ENCODE measurements at regions not wholly inside any gene's neighbourhood (a gene's known extent, or its start where the extent isn't known, plus 50 kb on each side); places are given as distances from the start of the nearest gene placed in this dataset.

- Histone ChIP-seq H3K9ac (ENCODE audit: low read length) (no peak overlapping the region), H4K20me1 (ENCODE audit: insufficient read depth) (no peaks in the 10 kb centered on the region), H2AFZ (ENCODE audit: low read depth, low read length, poor library complexity, severe bottlenecking) (no peak overlapping the region), H3K36me3 (ENCODE audit: control insufficient read depth in 1 of 2, insufficient read depth in 2 of 2, low read length in 2 of 2) (no peaks in the 10 kb centered on the region), H3K9me3 (ENCODE audit: control insufficient read depth in 1 of 2, insufficient read depth in 1 of 2, low read depth in 1 of 2, low read length in 2 of 2) (no peaks in the 10 kb centered on the region), H3K9me2 (ENCODE audit: insufficient read depth) (no peaks in the 10 kb centered on the region), H3K79me2 (ENCODE audit: insufficient read depth, low read length) (no peaks in the 10 kb centered on the region), H3K4me1 (ENCODE audit: control insufficient read depth in 1 of 2, insufficient read depth in 2 of 2, low read length in 2 of 2) (no peaks in the 10 kb centered on the region), H3K27me3 (ENCODE audit: insufficient read depth, low read length) (no peaks in the 10 kb centered on the region), H3K27ac (ENCODE audit: low read depth, low read length) (no peak overlapping the region), H3K4me3 (replicated peaks in 1 of 2; ENCODE audit: low read depth in 1 of 2, low read length in 2 of 2) (no peak overlapping the region), H3K4me2 (ENCODE audit: low read length) (no peak overlapping the region)
- no peak for TF ChIP-seq TCF7L2 (IDR thresholded peaks at IDR 0.05; ENCODE audit: borderline replicate concordance, extremely low read depth, insufficient read depth, insufficient read length)
- TF ChIP-seq ZFX (IDR thresholded peaks at IDR 0.05): no peak
- TF ChIP-seq POLR2A (IDR thresholded peaks at IDR 0.05; ENCODE audit: borderline replicate concordance, extremely low read depth, insufficient read depth, insufficient read length): no peak
- TF ChIP-seq MAX (IDR thresholded peaks at IDR 0.05): no peak
- TF ChIP-seq EZH2 (IDR thresholded peaks at IDR 0.05): no peak
- TF ChIP-seq SIN3A (IDR thresholded peaks at IDR 0.05; ENCODE audit: low read depth): no peak
- no peak for DNase-seq (ENCODE audit: low read depth, low spot score)
- ChIA-PET RAD21 (ENCODE audit: low non-redundant PET in 1 of 2, low total read pairs in 2 of 2, uncharacterized antibody in 2 of 2, unreplicated experiment in 2 of 2) (no interaction called here), CTCF (no interaction called here), POLR2A (no interaction called here)
- no peak for ATAC-seq
- intact Hi-C loops (cut with micrococcal nuclease): no loop called here
- no TSS peak for BruUV-seq (replicated peaks)
Observed at GRCh38 chr2:183729380-183729779, 605.1 kb downstream of the NUP35 start.

DNA sequence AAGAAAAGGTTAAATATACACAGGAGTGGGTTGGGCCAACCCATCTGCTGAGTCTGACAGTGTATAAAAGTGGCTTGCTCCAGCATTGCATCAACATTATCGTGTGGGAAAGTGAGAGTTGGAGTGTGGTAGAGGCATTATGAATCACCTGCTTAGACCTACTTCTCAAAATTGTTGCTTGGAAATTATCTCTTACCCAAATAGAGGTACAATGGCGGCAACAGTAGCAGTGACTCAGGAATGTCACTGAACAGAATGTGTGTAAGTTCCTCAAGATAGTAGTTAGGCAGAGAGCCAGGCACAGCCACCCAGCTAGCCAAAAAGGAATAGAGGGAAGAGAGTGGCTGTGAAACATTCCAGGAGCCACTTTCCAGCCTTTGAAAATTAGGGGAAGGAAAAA, 616.0 kb downstream of the NUP35 start:
- ChIA-PET POLR2A (no interaction called here), CTCF (no interaction called here), RAD21 (ENCODE audit: low non-redundant PET in 1 of 2, low total read pairs in 2 of 2, uncharacterized antibody in 2 of 2, unreplicated experiment in 2 of 2) (no interaction called here)
- Histone ChIP-seq H4K20me1 (ENCODE audit: insufficient read depth) (no peaks in the 10 kb centered on the region), H3K4me1 (ENCODE audit: control insufficient read depth in 1 of 2, insufficient read depth in 2 of 2, low read length in 2 of 2) (no peaks in the 10 kb centered on the region), H3K9ac (ENCODE audit: low read length) (no peak overlapping the region), H3K4me2 (ENCODE audit: low read length) (no peak overlapping the region), H3K9me3 (ENCODE audit: control insufficient read depth in 1 of 2, insufficient read depth in 1 of 2, low read depth in 1 of 2, low read length in 2 of 2) (no peaks in the 10 kb centered on the region), H3K36me3 (ENCODE audit: control insufficient read depth in 1 of 2, insufficient read depth in 2 of 2, low read length in 2 of 2) (no peaks in the 10 kb centered on the region), H2AFZ (ENCODE audit: low read depth, low read length, poor library complexity, severe bottlenecking) (no peak overlapping the region), H3K27ac (ENCODE audit: low read depth, low read length) (no peak overlapping the region), H3K79me2 (ENCODE audit: insufficient read depth, low read length) (no peaks in the 10 kb centered on the region), H3K4me3 (replicated peaks in 1 of 2; ENCODE audit: low read depth in 1 of 2, low read length in 2 of 2) (no peak overlapping the region), H3K27me3 (ENCODE audit: insufficient read depth, low read length) (no peaks in the 10 kb centered on the region), H3K9me2 (ENCODE audit: insufficient read depth) (0 out of 2 replicates have a peak, but pooled peaks cover 5% of the 10 kb centered on the region)
- BruUV-seq (replicated peaks): no TSS peak
- ATAC-seq (no peak), DNase-seq (ENCODE audit: low read depth, low spot score) (no peak)
- intact Hi-C loops (cut with micrococcal nuclease): no loop called here
- TF ChIP-seq, protein P1, sequence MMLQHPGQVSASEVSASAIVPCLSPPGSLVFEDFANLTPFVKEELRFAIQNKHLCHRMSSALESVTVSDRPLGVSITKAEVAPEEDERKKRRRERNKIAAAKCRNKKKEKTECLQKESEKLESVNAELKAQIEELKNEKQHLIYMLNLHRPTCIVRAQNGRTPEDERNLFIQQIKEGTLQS (IDR thresholded peaks at IDR 0.05): no peak
- TF ChIP-seq SP1 (IDR thresholded peaks at IDR 0.05; ENCODE audit: low read depth): no peak
- no peak for TF ChIP-seq REST (IDR thresholded peaks at IDR 0.05; ENCODE audit: low read depth)
- no peak for TF ChIP-seq ELF1 (IDR thresholded peaks at IDR 0.05; ENCODE audit: borderline replicate concordance, low read depth)
- TF ChIP-seq SIN3A (IDR thresholded peaks at IDR 0.05; ENCODE audit: low read depth): no peak
- TF ChIP-seq ZFX (IDR thresholded peaks at IDR 0.05): no peak
